Natural killer cell (primary cell): ENCODE measurements at regions not wholly inside any gene's neighbourhood (a gene's known extent, or its start where the extent isn't known, plus 50 kb on each side); places are given as distances from the start of the nearest gene placed in this dataset.

Experiments used
- ATAC-seq, 3 donors: fragments of 150-1000 bp in 2 of 3; fragments of 200-7000 bp in 1 of 3; cut with Tn5 transposase; 1 replicate in 1 of 3; 2 replicates in 2 of 3; pipeline ENCODE4 v1.10.0; 2021; ENCODE audit warnings: mild to moderate bottlenecking in 2 of 3, moderate library complexity in 2 of 3
- DNase-seq, 2 donors: peaks; one replicate each; pipeline versions ENCODE4 v3.0.0 to v3.0.0-alpha.2; 2013 to 2021; ENCODE audit warnings: mixed read lengths in 1 of 2
- H3K27ac ChIP-seq: one replicate; pipeline ENCODE4 v1.5.1; 2013; ENCODE audit warnings: mild to moderate bottlenecking, low read length
- H3K27me3 ChIP-seq: one replicate; pipeline ENCODE4 v1.6.1; 2013; ENCODE audit warnings: low read length; ENCODE audit not compliant: control insufficient read depth, insufficient read depth
- H3K36me3 ChIP-seq: one replicate; pipeline ENCODE4 v1.6.1; 2013; ENCODE audit warnings: low read length; ENCODE audit not compliant: control insufficient read depth, insufficient read depth
- H3K4me1 ChIP-seq: one replicate; pipeline ENCODE4 v1.6.1; 2013; ENCODE audit warnings: low read length; ENCODE audit not compliant: control insufficient read depth, insufficient read depth
- H3K4me3 ChIP-seq: one replicate; pipeline ENCODE4 v1.5.1; 2013; ENCODE audit warnings: low read length
- H3K9me3 ChIP-seq: one replicate; pipeline ENCODE4 v1.6.1; 2013; ENCODE audit warnings: low read length; ENCODE audit not compliant: control insufficient read depth, insufficient read depth
- H3K27ac Mint-ChIP-seq, 2 donors: one replicate each; pipeline ENCODE4 v1.8.0; 2022; ENCODE audit warnings: mild to moderate bottlenecking in 2 of 2, mixed read lengths in 2 of 2, moderate library complexity in 1 of 2
- H3K27me3 Mint-ChIP-seq, 2 donors: one replicate each; pipeline ENCODE4 v1.8.0; 2022; ENCODE audit warnings: low read depth in 2 of 2, mixed read lengths in 2 of 2
- H3K36me3 Mint-ChIP-seq: one replicate; pipeline ENCODE4 v1.8.0; 2022; ENCODE audit warnings: mixed read lengths
- H3K4me1 Mint-ChIP-seq, 2 donors: one replicate each; pipeline ENCODE4 v1.8.0; 2022; ENCODE audit warnings: mixed read lengths in 2 of 2
- H3K4me3 Mint-ChIP-seq: one replicate; pipeline ENCODE4 v1.8.0; 2022; ENCODE audit warnings: mild to moderate bottlenecking, moderate library complexity, mixed read lengths
- H3K9me3 Mint-ChIP-seq, 2 donors: one replicate each; pipeline ENCODE4 v1.8.0; 2022; ENCODE audit warnings: mixed read lengths in 2 of 2
- CTCF ChIP-seq: fragments of 200-600 bp; IDR thresholded peaks from one replicate; pipeline ENCODE4 v1.8.0; 2022; ENCODE audit warnings: antibody characterized with exemption
- WGBS: methylation state at CpG from one replicate; pipeline ENCODE4 v1.1.7; 2013; ENCODE audit warnings: missing lambda C conversion rate; ENCODE audit not compliant: insufficient coverage; 5-methylcytosine and 5-hydroxymethylcytosine counted together
- intact Hi-C: fragments of 100-400 bp; cut with micrococcal nuclease; formaldehyde crosslinking; loops from one replicate; pipeline ENCODE4 v1.14.2; 2022

GRCh38 chr7:86592185-86592584, 51.5 kb upstream of the GRM3 start:
- no peak overlapping the region for H3K4me3 Mint-ChIP-seq
- TF ChIP-seq CTCF = no peak
- Histone ChIP-seq H3K27me3 (no peaks in the 10 kb centered on the region), H3K9me3 (no peaks in the 10 kb centered on the region), H3K4me3 (no peak overlapping the region), H3K27ac (no peak overlapping the region), H3K36me3 (no peaks in the 10 kb centered on the region), H3K4me1 (no peaks in the 10 kb centered on the region)
- intact Hi-C loops = no loop called here
- no peak overlapping the region for H3K27ac Mint-ChIP-seq
- peaks cover 5 to 9% of the 10 kb centered on the region in 2 donors for H3K9me3 Mint-ChIP-seq
- DNase-seq = no peak
- no peak for ATAC-seq
- H3K27me3 Mint-ChIP-seq = no peaks in the 10 kb centered on the region
- no peaks in the 10 kb centered on the region for H3K4me1 Mint-ChIP-seq
- WGBS = no CpG with 5 or more reads among the region's 1 CpG
- H3K36me3 Mint-ChIP-seq = peaks cover 2% of the 10 kb centered on the region

GRCh38 chr7:86574006-86574405, 69.7 kb upstream of the GRM3 start:
- Histone ChIP-seq H3K36me3 (no peaks in the 10 kb centered on the region), H3K4me1 (no peaks in the 10 kb centered on the region), H3K27ac (no peak overlapping the region), H3K27me3 (no peaks in the 10 kb centered on the region), H3K4me3 (no peak overlapping the region), H3K9me3 (no peaks in the 10 kb centered on the region)
- Mint-ChIP-seq H3K27me3 (no peaks in the 10 kb centered on the region), H3K4me1 (no peaks in the 10 kb centered on the region), H3K4me3 (no peak overlapping the region), H3K9me3 (peaks cover 20 to 21% of the 10 kb centered on the region in 2 donors), H3K36me3 (peaks cover 10% of the 10 kb centered on the region), H3K27ac (no peak overlapping the region)
- DNase-seq (no peak), ATAC-seq (no peak)
- intact Hi-C loops = no loop called here
- TF ChIP-seq CTCF = no peak
- 83% methylated on average over 4 of the region's 9 CpGs for WGBS

GRCh38 chr7:86558680-86559501, 84.8 kb upstream of the GRM3 start:
- no peaks in the 10 kb centered on the region for H3K27me3 Mint-ChIP-seq
- Histone ChIP-seq H3K36me3 (no peaks in the 10 kb centered on the region), H3K27ac (no peak overlapping the region), H3K4me1 (no peaks in the 10 kb centered on the region), H3K27me3 (no peaks in the 10 kb centered on the region), H3K9me3 (no peaks in the 10 kb centered on the region), H3K4me3 (no peak overlapping the region)
- intact Hi-C loops = no loop called here
- H3K9me3 Mint-ChIP-seq = peaks cover 3 to 9% of the 10 kb centered on the region in 2 donors
- H3K4me3 Mint-ChIP-seq = no peak overlapping the region
- TF ChIP-seq CTCF = no peak
- no peaks in the 10 kb centered on the region for H3K36me3 Mint-ChIP-seq
- no peak overlapping the region for H3K27ac Mint-ChIP-seq
- DNase-seq = no peak
- H3K4me1 Mint-ChIP-seq = no peaks in the 10 kb centered on the region
- 73% methylated on average over 3 of the region's 8 CpGs for WGBS
- ATAC-seq = no peak

DNA sequence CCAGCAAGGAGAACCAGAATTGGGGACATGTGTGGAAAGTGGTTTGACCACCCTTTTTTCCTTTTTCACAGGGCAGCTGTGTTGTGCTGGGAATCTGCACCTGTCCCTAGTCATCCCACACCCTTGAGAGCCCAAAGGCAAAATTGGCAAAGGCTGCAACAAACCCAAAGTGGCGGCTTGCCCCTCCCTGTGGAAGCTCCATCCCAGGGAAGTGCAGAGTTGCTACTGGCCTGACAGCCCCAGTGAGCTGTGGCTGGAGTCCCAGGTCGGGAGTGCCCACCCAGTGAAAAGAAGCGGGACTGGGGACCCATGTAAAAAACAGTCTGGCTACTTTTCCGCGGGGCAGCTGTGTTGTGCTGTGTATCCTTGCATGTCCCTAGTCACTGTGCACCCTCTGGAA, 109.1 kb upstream of the GRM3 start:
- Mint-ChIP-seq H3K9me3 (peaks cover 6 to 15% of the 10 kb centered on the region in 2 donors), H3K4me1 (no peaks in the 10 kb centered on the region)
- 86% methylated on average over 5 of the region's 5 CpGs for WGBS

More for the DNA sequence above, 109.1 kb upstream of the GRM3 start:
- no peak overlapping the region for H3K27ac ChIP-seq
- ATAC-seq = no peak
- Mint-ChIP-seq H3K27ac (no peak overlapping the region), H3K4me3 (no peak overlapping the region), H3K36me3 (no peaks in the 10 kb centered on the region), H3K27me3 (no peaks in the 10 kb centered on the region)
- H3K9me3 ChIP-seq = peaks cover 7% of the 10 kb centered on the region
- TF ChIP-seq CTCF = no peak
- DNase-seq = no peak
- H3K36me3 ChIP-seq = no peaks in the 10 kb centered on the region
- no peaks in the 10 kb centered on the region for H3K27me3 ChIP-seq
- intact Hi-C loops = no loop called here
- H3K4me1 ChIP-seq = no peaks in the 10 kb centered on the region
- no peak overlapping the region for H3K4me3 ChIP-seq
